Vagina (tissue), 2 donors: ENCODE measurements at regions not wholly inside any gene's neighbourhood (a gene's known extent, or its start where the extent isn't known, plus 50 kb on each side); places are given as distances from the start of the nearest gene placed in this dataset.

Source experiments
- POLR2AphosphoS5 ChIP-seq, 2 donors: sonication (generic); formaldehyde crosslinking; IDR thresholded peaks; one replicate each; pipeline ENCODE4 v1.9.0; 2017; ENCODE audit warnings: antibody characterized with exemption in 2 of 2, mild to moderate bottlenecking in 2 of 2, low read depth in 1 of 2; ENCODE audit not compliant: insufficient read depth in 1 of 2
- TF ChIP-seq, protein P1 (sequence below), 3 experiments: fragments of 450-650 bp in 2 of 3; fragments of 200-600 bp in 1 of 3; sonication (generic) in 1 of 3; IDR thresholded peaks; one replicate each; pipeline ENCODE4 v1.5.1; 2017 to 2019; ENCODE audit warnings: antibody characterized with exemption in 3 of 3, mild to moderate bottlenecking in 2 of 3, moderate library complexity in 2 of 3

- TF ChIP-seq POLR2AphosphoS5 (IDR thresholded peaks at IDR 0.05; ENCODE audit: insufficient read depth in 1 of 2, low read depth in 1 of 2), result no peak
- TF ChIP-seq, protein P1, sequence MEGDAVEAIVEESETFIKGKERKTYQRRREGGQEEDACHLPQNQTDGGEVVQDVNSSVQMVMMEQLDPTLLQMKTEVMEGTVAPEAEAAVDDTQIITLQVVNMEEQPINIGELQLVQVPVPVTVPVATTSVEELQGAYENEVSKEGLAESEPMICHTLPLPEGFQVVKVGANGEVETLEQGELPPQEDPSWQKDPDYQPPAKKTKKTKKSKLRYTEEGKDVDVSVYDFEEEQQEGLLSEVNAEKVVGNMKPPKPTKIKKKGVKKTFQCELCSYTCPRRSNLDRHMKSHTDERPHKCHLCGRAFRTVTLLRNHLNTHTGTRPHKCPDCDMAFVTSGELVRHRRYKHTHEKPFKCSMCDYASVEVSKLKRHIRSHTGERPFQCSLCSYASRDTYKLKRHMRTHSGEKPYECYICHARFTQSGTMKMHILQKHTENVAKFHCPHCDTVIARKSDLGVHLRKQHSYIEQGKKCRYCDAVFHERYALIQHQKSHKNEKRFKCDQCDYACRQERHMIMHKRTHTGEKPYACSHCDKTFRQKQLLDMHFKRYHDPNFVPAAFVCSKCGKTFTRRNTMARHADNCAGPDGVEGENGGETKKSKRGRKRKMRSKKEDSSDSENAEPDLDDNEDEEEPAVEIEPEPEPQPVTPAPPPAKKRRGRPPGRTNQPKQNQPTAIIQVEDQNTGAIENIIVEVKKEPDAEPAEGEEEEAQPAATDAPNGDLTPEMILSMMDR (IDR thresholded peaks at IDR 0.05), result no peak
These were observed 66.1 kb upstream of the ANKRD10 start for GRCh38 chr13:110980921-110981320.
